Cardiac muscle cell (in vitro differentiated cells and primary cell): ENCODE measurements at regions not wholly inside any gene's neighbourhood (a gene's known extent, or its start where the extent isn't known, plus 50 kb on each side); places are given as distances from the start of the nearest gene placed in this dataset.
A peak's percentile ranks its signal among the peaks of the same experiment; 100 is the strongest.

ENCODE experiments used
- DNase-seq, 2 donors: peaks; one replicate each; pipeline versions ENCODE4 v3.0.0 to v3.0.0-alpha.2; 2010 to 2017; ENCODE audit warnings: low read depth in 1 of 2, low spot score in 1 of 2
- H3K27ac ChIP-seq: fragments of 200-600 bp; sonication (generic); 2 replicates; pipeline ENCODE4 v1.5.1; 2016
- H3K27me3 ChIP-seq: fragments of 200-600 bp; sonication (generic); 2 replicates; pipeline ENCODE4 v1.6.0; 2016; ENCODE audit warnings: control low read depth
- H3K36me3 ChIP-seq: fragments of 200-600 bp; sonication (generic); 2 replicates; pipeline ENCODE4 v1.5.1; 2016; ENCODE audit warnings: control low read depth
- H3K4me1 ChIP-seq: fragments of 200-600 bp; sonication (generic); 2 replicates; pipeline ENCODE4 v1.8.1; 2017; ENCODE audit warnings: low read depth, mild to moderate bottlenecking, mixed run types
- H3K4me3 ChIP-seq: fragments of 200-600 bp; sonication (generic); 2 replicates; pipeline ENCODE4 v1.5.1; 2016; ENCODE audit warnings: mild to moderate bottlenecking
- H3K9me3 ChIP-seq: fragments of 200-600 bp; sonication (generic); 2 replicates; pipeline ENCODE4 v1.5.1; 2017; ENCODE audit warnings: low read depth, mild to moderate bottlenecking, control low read depth
- TF ChIP-seq, protein P1 (sequence below): IDR thresholded peaks from 2 replicates; pipeline ENCODE4 v1.5.1; 2012; ENCODE audit warnings: low read depth, mild to moderate bottlenecking, low read length

DNA sequence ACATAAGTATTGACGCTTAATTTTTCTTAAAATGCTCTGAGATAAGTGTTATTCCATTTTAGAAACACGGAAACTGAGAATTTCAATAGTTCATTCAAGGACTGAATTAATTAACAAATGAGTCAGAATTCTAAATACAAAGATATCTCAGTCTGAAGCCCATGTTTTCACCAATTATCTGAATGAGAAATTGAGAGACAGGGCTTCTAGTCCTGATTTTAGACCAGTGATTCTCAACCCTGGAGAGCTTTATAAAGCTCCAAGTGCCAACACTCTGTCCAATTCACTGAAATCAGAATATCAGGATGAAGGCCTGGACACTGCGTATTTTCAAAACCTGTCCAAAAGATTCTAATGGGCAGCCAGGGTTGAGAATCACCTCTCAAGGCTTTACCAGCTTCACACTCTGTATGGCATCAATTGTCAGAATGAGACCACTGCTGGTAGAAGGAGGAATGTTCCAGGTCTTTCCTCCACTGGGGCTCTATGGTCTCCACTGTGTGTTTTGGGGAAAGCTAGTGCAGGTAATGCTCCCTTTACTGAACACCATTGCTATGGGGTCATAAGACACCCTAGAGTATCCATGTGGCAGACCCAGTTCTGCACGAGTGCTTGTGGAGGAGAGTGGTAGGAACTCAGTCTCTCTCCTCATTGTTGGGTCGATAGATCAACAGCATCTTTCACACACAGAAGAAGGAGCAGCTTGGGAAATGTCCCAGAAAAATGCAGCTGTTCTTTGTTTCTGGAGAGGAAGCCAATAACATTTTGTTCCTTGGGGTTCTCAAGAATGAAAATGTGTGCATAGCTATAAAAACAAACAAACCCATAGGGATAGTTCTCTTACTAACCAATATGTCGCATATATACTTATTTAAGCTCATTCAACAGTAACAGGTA is 99.7 kb upstream of the OSMR start:
- DNase-seq = no peak
- TF ChIP-seq, protein P1, sequence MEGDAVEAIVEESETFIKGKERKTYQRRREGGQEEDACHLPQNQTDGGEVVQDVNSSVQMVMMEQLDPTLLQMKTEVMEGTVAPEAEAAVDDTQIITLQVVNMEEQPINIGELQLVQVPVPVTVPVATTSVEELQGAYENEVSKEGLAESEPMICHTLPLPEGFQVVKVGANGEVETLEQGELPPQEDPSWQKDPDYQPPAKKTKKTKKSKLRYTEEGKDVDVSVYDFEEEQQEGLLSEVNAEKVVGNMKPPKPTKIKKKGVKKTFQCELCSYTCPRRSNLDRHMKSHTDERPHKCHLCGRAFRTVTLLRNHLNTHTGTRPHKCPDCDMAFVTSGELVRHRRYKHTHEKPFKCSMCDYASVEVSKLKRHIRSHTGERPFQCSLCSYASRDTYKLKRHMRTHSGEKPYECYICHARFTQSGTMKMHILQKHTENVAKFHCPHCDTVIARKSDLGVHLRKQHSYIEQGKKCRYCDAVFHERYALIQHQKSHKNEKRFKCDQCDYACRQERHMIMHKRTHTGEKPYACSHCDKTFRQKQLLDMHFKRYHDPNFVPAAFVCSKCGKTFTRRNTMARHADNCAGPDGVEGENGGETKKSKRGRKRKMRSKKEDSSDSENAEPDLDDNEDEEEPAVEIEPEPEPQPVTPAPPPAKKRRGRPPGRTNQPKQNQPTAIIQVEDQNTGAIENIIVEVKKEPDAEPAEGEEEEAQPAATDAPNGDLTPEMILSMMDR = no peak
- Histone ChIP-seq H3K27me3 (no peaks in the 10 kb centered on the region), H3K36me3 (no peaks in the 10 kb centered on the region), H3K27ac (no peak overlapping the region), H3K4me3 (no peak overlapping the region), H3K4me1 (no peaks in the 10 kb centered on the region), H3K9me3 (no peaks in the 10 kb centered on the region)

DNA sequence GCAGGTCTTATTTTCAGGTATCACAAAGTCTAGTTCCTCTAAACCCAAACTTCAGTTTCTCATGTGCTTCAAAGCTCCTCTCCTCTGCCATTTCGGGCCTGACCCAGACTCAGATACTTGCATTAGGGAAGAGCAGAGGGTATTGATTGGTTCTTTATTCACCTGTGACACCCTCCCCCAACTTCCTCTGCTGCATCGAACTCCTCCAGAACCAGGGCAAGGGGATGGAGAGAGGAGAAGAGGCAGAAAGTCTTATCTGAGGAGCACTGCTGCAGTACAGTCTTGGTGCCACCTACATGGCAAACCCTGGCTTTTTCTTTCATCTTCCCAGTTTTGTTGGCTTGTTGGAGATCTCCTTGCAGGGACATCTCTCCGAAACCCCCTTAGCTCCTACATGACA is 96.0 kb upstream of the OSMR start:
- TF ChIP-seq, protein P1 = no peak
- no peaks in the 10 kb centered on the region for H3K4me1 ChIP-seq
- H3K27me3 ChIP-seq = no peaks in the 10 kb centered on the region

DNA sequence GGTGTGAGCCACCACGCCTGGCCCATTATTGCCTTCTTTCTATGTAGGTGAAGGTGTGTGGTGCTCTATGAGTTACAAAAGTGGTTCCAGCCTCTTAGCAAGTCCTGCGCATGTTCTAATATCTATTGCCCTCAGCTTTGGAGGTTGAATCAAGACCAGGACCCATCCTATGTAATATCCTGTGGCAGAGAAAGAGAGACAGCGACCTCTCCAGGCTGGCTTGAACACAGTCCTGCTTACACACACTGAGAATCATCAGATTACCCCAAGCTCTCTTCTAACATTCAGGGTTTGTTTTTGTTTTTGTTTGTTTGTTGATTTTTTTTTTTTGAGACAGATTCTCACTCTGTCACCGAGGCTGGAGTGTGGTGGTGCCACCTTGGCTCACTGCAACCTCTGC is 94.7 kb upstream of the OSMR start:
- no peaks in the 10 kb centered on the region for H3K9me3 ChIP-seq
- no peak overlapping the region for H3K27ac ChIP-seq
- no peaks in the 10 kb centered on the region for H3K27me3 ChIP-seq
- H3K4me3 ChIP-seq = no peak overlapping the region
- no peaks in the 10 kb centered on the region for H3K4me1 ChIP-seq
- H3K36me3 ChIP-seq = no peaks in the 10 kb centered on the region
- peak in 1 of 2 donors; percentile 50 for DNase-seq
- TF ChIP-seq, protein P1 = peak; percentile 36

More for the DNA sequence above, 96.0 kb upstream of the OSMR start:
- Histone ChIP-seq H3K4me3 (no peak overlapping the region), H3K27ac (no peak overlapping the region), H3K9me3 (no peaks in the 10 kb centered on the region), H3K36me3 (no peaks in the 10 kb centered on the region)
- no peak for DNase-seq

DNA sequence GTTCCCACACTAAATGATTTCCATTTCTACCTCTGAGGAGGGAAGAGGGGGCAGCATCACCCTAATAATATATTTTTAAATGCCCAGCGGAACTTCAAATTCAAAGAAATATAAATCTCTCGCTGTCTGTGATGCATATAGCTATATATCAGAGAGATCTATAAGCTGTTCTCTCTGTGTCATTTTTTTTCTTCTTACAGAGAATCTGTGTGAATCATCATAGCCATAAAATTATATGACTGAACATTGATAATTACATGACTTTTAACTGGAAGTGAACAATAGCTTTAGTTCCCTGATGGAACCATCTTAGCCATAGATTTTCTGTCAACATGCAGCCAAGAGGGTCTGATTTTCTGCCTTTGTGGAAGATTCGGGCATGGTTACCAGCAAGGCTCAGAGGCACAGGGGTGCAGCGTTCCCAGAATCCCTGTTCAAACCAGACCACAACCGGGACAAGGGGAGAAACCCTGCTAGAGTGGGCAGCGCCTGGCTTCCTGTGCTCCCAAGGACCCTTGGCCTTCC is 93.7 kb upstream of the OSMR start:
- Histone ChIP-seq H3K36me3 (no peaks in the 10 kb centered on the region), H3K4me1 (no peaks in the 10 kb centered on the region), H3K27me3 (no peaks in the 10 kb centered on the region), H3K9me3 (no peaks in the 10 kb centered on the region), H3K4me3 (no peak overlapping the region), H3K27ac (no peak overlapping the region)
- no peak for DNase-seq
- TF ChIP-seq, protein P1 = no peak

DNA sequence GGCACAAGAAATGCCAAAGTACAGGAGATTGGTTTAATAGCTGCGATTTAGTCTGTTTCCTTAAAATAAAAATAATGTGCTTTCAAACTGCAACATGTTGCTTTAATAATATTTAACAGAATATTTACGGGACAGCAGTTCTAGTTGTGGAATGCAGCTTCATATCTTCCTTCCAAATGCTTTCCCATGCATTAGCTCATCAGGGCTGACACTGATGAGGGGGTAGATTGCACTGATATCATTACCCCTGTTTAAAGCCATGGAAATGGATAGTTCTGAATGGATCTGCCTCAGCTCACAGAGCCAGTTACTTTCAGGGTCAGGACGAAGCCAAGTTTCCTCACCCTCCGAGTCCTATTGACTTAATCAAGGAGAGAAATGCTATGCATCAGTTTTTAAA is 93.2 kb upstream of the OSMR start:
- Histone ChIP-seq H3K4me3 (no peak overlapping the region), H3K36me3 (no peaks in the 10 kb centered on the region), H3K27ac (no peak overlapping the region), H3K9me3 (no peaks in the 10 kb centered on the region), H3K27me3 (no peaks in the 10 kb centered on the region), H3K4me1 (no peaks in the 10 kb centered on the region)
- TF ChIP-seq, protein P1 = no peak
- DNase-seq = no peak
